A549 (cell line): ENCODE measurements at regions not wholly inside any gene's neighbourhood (a gene's known extent, or its start where the extent isn't known, plus 50 kb on each side); places are given as distances from the start of the nearest gene placed in this dataset.

Source experiments
- ESRRA ChIP-seq: fragments of 150-350 bp; IDR thresholded peaks from 2 replicates; pipeline ENCODE4 v1.6.1; 2014; ENCODE audit warnings: mild to moderate bottlenecking, low read length, borderline replicate concordance
- TF ChIP-seq, protein P1 (sequence below): fragments of >200 bp; sonication (Bioruptor Twin); formaldehyde crosslinking; IDR thresholded peaks from 3 replicates; pipeline ENCODE4 v1.5.1; 2016

DNA sequence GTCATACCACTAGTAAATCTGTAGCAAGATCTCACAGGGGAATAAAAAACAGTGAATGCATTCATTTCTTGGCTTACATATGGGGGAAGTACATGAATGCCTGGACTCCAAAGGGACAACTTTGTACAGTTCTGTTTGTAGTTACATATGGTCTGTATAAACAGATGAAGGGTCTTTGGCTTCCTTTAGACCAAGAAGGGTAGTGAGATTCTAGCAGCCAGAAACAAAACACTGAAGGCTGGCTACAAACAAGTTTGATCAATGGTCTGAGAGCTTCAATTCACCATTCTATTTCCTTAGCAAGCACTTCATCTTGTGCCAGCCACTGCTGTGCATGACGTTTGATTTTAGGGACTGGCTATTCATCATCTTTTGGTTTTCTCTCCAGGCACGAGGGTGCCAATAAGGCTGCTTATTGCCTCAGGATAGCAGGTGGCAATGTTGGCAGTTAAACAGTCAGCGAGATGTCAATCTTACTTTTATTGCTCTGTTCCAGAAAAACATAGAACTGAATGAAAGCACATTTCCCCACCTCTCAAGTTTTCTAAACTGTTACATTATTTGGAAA is 313.7 kb upstream of the COL8A1 start:
- TF ChIP-seq, protein P1, sequence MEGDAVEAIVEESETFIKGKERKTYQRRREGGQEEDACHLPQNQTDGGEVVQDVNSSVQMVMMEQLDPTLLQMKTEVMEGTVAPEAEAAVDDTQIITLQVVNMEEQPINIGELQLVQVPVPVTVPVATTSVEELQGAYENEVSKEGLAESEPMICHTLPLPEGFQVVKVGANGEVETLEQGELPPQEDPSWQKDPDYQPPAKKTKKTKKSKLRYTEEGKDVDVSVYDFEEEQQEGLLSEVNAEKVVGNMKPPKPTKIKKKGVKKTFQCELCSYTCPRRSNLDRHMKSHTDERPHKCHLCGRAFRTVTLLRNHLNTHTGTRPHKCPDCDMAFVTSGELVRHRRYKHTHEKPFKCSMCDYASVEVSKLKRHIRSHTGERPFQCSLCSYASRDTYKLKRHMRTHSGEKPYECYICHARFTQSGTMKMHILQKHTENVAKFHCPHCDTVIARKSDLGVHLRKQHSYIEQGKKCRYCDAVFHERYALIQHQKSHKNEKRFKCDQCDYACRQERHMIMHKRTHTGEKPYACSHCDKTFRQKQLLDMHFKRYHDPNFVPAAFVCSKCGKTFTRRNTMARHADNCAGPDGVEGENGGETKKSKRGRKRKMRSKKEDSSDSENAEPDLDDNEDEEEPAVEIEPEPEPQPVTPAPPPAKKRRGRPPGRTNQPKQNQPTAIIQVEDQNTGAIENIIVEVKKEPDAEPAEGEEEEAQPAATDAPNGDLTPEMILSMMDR = no peak
- TF ChIP-seq ESRRA = no peak
